ENCODE measurements at regions not wholly inside any gene's neighbourhood (a gene's known extent, or its start where the extent isn't known, plus 50 kb on each side); places are given as distances from the start of the nearest gene placed in this dataset.

DNA sequence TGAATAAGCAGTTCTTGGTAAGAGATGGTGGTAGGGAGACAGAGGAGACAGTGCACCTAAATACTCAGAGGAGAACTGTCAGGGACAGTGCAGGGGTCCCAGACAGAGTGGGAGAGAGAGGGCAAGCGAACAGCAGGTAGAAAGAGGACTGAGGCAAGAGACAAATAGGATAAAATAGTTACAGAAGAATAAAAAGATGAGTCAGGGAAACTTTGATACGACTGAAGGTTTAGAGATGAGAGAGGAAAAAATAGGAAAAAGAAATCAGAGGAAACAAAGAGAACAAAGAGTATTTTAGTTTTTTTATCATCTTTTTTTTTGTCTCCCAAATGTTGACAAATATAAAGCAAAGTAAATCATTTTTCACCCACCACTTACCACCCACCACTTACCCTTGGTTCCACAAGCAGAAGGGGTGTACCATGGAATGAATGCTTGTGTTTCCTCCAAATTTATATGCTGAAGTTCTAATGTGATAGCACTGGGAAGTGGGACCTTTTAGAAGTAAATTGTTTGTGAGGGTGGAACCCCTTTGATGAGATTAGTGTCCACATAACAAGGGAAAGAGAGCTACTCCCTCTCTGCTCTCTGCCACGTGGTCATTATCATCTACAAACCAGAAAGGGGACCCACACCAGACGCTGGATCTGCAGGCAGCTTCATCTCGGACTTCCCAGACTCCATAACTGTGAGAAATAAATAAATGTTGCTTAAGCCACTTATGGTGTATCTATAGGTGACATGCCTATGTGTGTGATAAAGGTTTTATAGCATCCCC lies 292.1 kb downstream of the BTG1 start:
- no peak overlapping the region for H3K4me3 ChIP-seq (IDR thresholded peaks at IDR 0.05; ENCODE audit: insufficient read depth, low read depth, low read length)
- H3K27ac ChIP-seq: no peak overlapping the region
- no peak overlapping the region for H3K4me2 ChIP-seq
- H4K20me1 ChIP-seq (ENCODE audit: insufficient read depth): no peaks in the 10 kb centered on the region
- TF ChIP-seq, protein P1, sequence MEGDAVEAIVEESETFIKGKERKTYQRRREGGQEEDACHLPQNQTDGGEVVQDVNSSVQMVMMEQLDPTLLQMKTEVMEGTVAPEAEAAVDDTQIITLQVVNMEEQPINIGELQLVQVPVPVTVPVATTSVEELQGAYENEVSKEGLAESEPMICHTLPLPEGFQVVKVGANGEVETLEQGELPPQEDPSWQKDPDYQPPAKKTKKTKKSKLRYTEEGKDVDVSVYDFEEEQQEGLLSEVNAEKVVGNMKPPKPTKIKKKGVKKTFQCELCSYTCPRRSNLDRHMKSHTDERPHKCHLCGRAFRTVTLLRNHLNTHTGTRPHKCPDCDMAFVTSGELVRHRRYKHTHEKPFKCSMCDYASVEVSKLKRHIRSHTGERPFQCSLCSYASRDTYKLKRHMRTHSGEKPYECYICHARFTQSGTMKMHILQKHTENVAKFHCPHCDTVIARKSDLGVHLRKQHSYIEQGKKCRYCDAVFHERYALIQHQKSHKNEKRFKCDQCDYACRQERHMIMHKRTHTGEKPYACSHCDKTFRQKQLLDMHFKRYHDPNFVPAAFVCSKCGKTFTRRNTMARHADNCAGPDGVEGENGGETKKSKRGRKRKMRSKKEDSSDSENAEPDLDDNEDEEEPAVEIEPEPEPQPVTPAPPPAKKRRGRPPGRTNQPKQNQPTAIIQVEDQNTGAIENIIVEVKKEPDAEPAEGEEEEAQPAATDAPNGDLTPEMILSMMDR (conservative IDR thresholded peaks at IDR 0.05; ENCODE audit: low read depth, low read length): no peak
- H3K4me1 ChIP-seq (ENCODE audit: low read depth, poor library complexity, severe bottlenecking): no peaks in the 10 kb centered on the region
- H3K79me2 ChIP-seq (ENCODE audit: insufficient read depth, low read depth): no peaks in the 10 kb centered on the region
- H3K36me3 ChIP-seq (ENCODE audit: insufficient read depth): no peaks in the 10 kb centered on the region
- H2AFZ ChIP-seq (ENCODE audit: low read depth): no peak overlapping the region
- H3K9ac ChIP-seq: no peak overlapping the region
- no peaks in the 10 kb centered on the region for H3K27me3 ChIP-seq (ENCODE audit: insufficient read depth, low read depth)

DNA sequence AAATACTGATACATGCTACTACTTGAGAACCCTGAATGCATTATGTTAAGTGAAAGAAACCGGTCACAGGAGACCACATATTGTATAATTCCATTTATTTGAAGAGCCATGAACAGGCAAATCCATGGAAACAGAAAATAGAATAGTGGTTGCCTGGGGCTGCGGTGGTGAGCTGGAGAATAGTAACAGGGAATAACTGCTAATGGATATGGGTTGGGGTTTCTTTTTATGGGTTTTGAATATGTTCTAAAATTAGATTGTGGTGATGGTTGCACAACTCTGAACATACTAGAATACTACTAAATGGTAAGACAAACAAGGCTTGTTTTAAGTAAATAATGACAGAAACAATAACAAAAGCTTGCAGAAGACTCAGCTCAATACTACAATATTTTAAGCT lies 293.0 kb downstream of the BTG1 start:
- no peak overlapping the region for H3K27ac ChIP-seq
- H3K4me1 ChIP-seq (ENCODE audit: low read depth, poor library complexity, severe bottlenecking): no peaks in the 10 kb centered on the region
- H2AFZ ChIP-seq (ENCODE audit: low read depth): no peak overlapping the region
- no peak overlapping the region for H3K4me3 ChIP-seq (IDR thresholded peaks at IDR 0.05; ENCODE audit: insufficient read depth, low read depth, low read length)
- H3K9ac ChIP-seq: no peak overlapping the region
- H3K79me2 ChIP-seq (ENCODE audit: insufficient read depth, low read depth): no peaks in the 10 kb centered on the region
- TF ChIP-seq, protein P1 (conservative IDR thresholded peaks at IDR 0.05; ENCODE audit: low read depth, low read length): no peak
- H4K20me1 ChIP-seq (ENCODE audit: insufficient read depth): no peaks in the 10 kb centered on the region
- no peak overlapping the region for H3K4me2 ChIP-seq
- no peaks in the 10 kb centered on the region for H3K36me3 ChIP-seq (ENCODE audit: insufficient read depth)
- no peaks in the 10 kb centered on the region for H3K27me3 ChIP-seq (ENCODE audit: insufficient read depth, low read depth)

DNA sequence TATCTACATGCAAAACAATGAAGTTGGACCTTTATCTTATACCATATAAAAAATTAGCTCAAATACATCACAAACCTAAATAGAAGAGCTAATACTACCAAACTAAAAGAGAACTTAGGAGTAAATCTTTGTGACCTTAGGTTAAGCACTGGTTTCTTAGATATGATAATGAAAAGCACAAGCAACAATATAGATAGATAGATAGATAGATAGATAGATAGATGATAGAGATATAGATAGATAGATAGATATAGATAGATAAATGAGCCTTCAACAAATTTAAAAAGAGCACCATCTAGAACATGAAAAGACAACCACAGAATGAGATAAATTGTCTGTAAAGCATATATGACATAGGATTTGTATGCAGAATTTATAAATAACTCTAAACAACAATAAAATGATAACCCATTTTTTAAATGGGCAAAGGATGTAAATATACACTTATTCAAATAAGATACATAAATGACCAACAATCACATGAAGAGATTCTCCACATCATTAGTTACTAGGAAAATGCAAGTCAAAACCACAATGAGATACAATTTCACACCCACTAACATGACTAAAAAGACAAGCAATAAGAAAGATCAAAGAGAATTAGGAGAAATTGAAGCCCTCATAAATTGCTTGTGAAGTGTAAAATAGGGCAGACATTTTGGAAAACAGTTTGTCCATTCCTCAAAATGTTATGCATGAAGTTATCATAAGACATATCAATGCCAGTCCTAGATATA lies 293.7 kb downstream of the BTG1 start:
- Histone ChIP-seq H4K20me1 (ENCODE audit: insufficient read depth) (no peaks in the 10 kb centered on the region), H3K4me1 (ENCODE audit: low read depth, poor library complexity, severe bottlenecking) (no peaks in the 10 kb centered on the region), H2AFZ (ENCODE audit: low read depth) (no peak overlapping the region), H3K79me2 (ENCODE audit: insufficient read depth, low read depth) (no peaks in the 10 kb centered on the region), H3K27ac (no peak overlapping the region), H3K27me3 (ENCODE audit: insufficient read depth, low read depth) (no peaks in the 10 kb centered on the region), H3K36me3 (ENCODE audit: insufficient read depth) (no peaks in the 10 kb centered on the region), H3K9ac (no peak overlapping the region), H3K4me2 (no peak overlapping the region), H3K4me3 (IDR thresholded peaks at IDR 0.05; ENCODE audit: insufficient read depth, low read depth, low read length) (no peak overlapping the region)
- TF ChIP-seq, protein P1 (conservative IDR thresholded peaks at IDR 0.05; ENCODE audit: low read depth, low read length): no peak

DNA sequence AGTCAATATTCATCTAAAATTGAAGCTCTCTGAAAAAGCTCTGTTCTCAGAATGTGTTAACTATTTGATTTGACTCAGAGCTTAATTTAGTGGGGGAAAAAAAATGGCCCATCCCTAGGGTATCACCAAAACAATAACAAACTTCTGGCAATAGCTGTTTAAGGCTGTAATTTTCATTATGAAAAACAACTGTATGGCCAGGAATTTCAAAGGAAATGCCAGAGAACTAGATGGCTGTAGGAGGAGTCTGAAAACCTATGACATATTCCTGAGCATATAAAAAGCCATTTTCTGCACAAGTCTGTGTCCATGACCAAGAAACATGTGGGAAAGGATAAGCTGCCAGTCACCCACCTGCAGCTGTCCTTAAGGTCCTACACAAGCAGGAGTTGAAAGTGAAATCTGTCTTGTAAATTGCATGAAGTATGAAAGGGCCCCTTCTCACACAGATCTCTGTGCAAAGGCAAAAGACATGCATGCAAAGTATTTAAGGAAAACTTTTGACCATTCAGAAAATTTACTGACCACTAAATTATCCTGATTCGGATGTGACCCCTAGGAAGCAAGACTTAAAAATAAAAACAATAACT lies 299.1 kb downstream of the BTG1 start:
- no peak overlapping the region for H3K9ac ChIP-seq
- H3K27me3 ChIP-seq (ENCODE audit: insufficient read depth, low read depth): no peaks in the 10 kb centered on the region
- H3K4me1 ChIP-seq (ENCODE audit: low read depth, poor library complexity, severe bottlenecking): no peaks in the 10 kb centered on the region
- TF ChIP-seq, protein P1 (conservative IDR thresholded peaks at IDR 0.05; ENCODE audit: low read depth, low read length): no peak
- no peak overlapping the region for H3K4me3 ChIP-seq (IDR thresholded peaks at IDR 0.05; ENCODE audit: insufficient read depth, low read depth, low read length)
- no peak overlapping the region for H3K27ac ChIP-seq
- no peak overlapping the region for H2AFZ ChIP-seq (ENCODE audit: low read depth)
- no peak overlapping the region for H3K4me2 ChIP-seq
- H3K36me3 ChIP-seq (ENCODE audit: insufficient read depth): no peaks in the 10 kb centered on the region
- H3K79me2 ChIP-seq (ENCODE audit: insufficient read depth, low read depth): no peaks in the 10 kb centered on the region
- no peaks in the 10 kb centered on the region for H4K20me1 ChIP-seq (ENCODE audit: insufficient read depth)

Measured in KMS-11 (cell line).